Keratinocyte (primary cell): ENCODE measurements at regions not wholly inside any gene's neighbourhood (a gene's known extent, or its start where the extent isn't known, plus 50 kb on each side); places are given as distances from the start of the nearest gene placed in this dataset.

ENCODE experiments used
- DNase-seq: peaks from one replicate; pipeline ENCODE4 v3.0.0-alpha.2; 2011; ENCODE audit warnings: low read depth, missing footprints, low spot score
- FAIRE-seq: peaks from 2 replicates; lab custom pipeline; 2011; peaks lifted over from hg19 to GRCh38; lab: Jason Lieb, UNC
- H2AFZ ChIP-seq: 2 replicates; pipeline ENCODE4 v1.6.0; 2012; ENCODE audit warnings: low read length, control low read depth, inconsistent platforms; ENCODE audit not compliant: control insufficient read depth
- H3K27ac ChIP-seq: 2 replicates; pipeline ENCODE4 v1.5.1; 2011; ENCODE audit warnings: low read length; ENCODE audit not compliant: control insufficient read depth, insufficient read depth
- H3K27me3 ChIP-seq: 3 replicates; pipeline ENCODE4 v1.6.0; 2011; ENCODE audit warnings: low read length; ENCODE audit not compliant: control insufficient read depth, insufficient read depth; ENCODE audit errors: extremely low read depth
- H3K36me3 ChIP-seq, 2 experiments: 2 replicates in 1 of 2; 3 replicates in 1 of 2; pipeline ENCODE4 v1.5.1; 2011; ENCODE audit warnings: low read length in 2 of 2, mild to moderate bottlenecking in 1 of 2; ENCODE audit not compliant: control insufficient read depth in 2 of 2, insufficient read depth in 2 of 2; ENCODE audit errors: extremely low read depth in 1 of 2
- H3K4me1 ChIP-seq: 3 replicates; pipeline ENCODE4 v1.5.1; 2011; ENCODE audit warnings: low read length; ENCODE audit not compliant: control insufficient read depth, insufficient read depth; ENCODE audit errors: extremely low read depth
- H3K4me2 ChIP-seq: 3 replicates; pipeline ENCODE4 v1.6.0; 2011; ENCODE audit warnings: low read depth, low read length; ENCODE audit not compliant: control insufficient read depth, insufficient read depth; ENCODE audit errors: extremely low read depth
- H3K4me3 ChIP-seq, 3 experiments: fragments of 200-600 bp in 1 of 3; sonication (generic) in 1 of 3; 2 replicates in 2 of 3; 3 replicates in 1 of 3; pipeline ENCODE4 v1.5.1; 2011 to 2016; ENCODE audit warnings: low read length in 3 of 3, mild to moderate bottlenecking in 3 of 3, control low read depth in 2 of 3, inconsistent platforms in 1 of 3, low read depth in 1 of 3, mixed read lengths in 1 of 3, mixed run types in 1 of 3, moderate library complexity in 1 of 3; ENCODE audit not compliant: control insufficient read depth in 2 of 3, insufficient read depth in 2 of 3; ENCODE audit errors: extremely low read depth in 1 of 3
- H3K79me2 ChIP-seq: 2 replicates; pipeline ENCODE4 v1.6.0; 2012; ENCODE audit warnings: low read length; ENCODE audit not compliant: control insufficient read depth, insufficient read depth
- H3K9ac ChIP-seq: 3 replicates; pipeline ENCODE4 v1.6.0; 2011; ENCODE audit warnings: low read length; ENCODE audit not compliant: control insufficient read depth, insufficient read depth; ENCODE audit errors: extremely low read depth
- H3K9me1 ChIP-seq: 3 replicates; pipeline ENCODE4 v1.6.0; 2011; ENCODE audit warnings: low read length; ENCODE audit not compliant: control insufficient read depth, insufficient read depth; ENCODE audit errors: extremely low read depth
- H3K9me3 ChIP-seq: 2 replicates; pipeline ENCODE4 v1.5.1; 2012; ENCODE audit warnings: low read depth, low read length; ENCODE audit not compliant: control insufficient read depth
- H4K20me1 ChIP-seq: 3 replicates; pipeline ENCODE4 v1.6.0; 2011; ENCODE audit warnings: low read length; ENCODE audit not compliant: control insufficient read depth, insufficient read depth; ENCODE audit errors: extremely low read depth
- CTCF ChIP-seq, 3 experiments: IDR thresholded peaks in 1 of 3; conservative IDR thresholded peaks in 1 of 3; optimal IDR thresholded peaks in 1 of 3; 2 replicates in 2 of 3; 3 replicates in 1 of 3; pipeline versions ENCODE3 to v1.5.1; 2011; ENCODE audit warnings: low read length in 3 of 3, mild to moderate bottlenecking in 3 of 3, moderate library complexity in 2 of 3, control low read depth in 1 of 3, inconsistent platforms in 1 of 3; ENCODE audit not compliant: insufficient read depth in 2 of 3; ENCODE audit errors: extremely low read depth in 1 of 3
- EZH2 ChIP-seq: IDR thresholded peaks from one replicate; pipeline ENCODE4 v1.6.1; 2012; ENCODE audit warnings: inconsistent platforms, mild to moderate bottlenecking, low read length, moderate library complexity
- dilution Hi-C: fragments of 300-500 bp; cut with MboI; formaldehyde crosslinking; loops from one replicate; pipeline ENCODE4 v1.7.0; 2020; ENCODE audit warnings: low sequenced_read_pairs; ENCODE audit not compliant: extremely low pct_ligation_motif_present

DNA sequence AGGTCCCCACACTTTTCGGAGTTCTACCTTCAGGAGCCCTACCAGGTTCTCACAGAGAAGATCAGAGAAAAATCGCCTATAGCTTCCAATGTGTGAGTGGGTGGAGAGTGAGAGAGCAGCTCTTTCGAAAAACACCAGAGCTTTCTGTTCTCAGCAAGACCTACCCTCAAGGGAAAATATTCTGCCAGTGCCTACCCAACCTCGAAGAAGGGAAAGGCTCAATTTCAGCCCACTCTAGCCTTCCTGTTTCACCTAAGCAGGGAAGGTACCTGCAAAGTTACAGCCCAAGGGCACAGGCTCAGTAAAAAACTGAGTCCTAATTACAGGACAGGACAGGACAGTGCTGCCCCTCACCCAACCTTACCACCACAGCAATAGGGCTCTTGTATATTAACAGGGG lies 104.0 kb upstream of the WDR17 start:
- Histone ChIP-seq H3K27me3 (no peaks in the 10 kb centered on the region), H3K9me3 (no peaks in the 10 kb centered on the region), H3K4me3 (no peak overlapping the region), H3K9me1 (no peaks in the 10 kb centered on the region), H3K27ac (no peak overlapping the region), H3K36me3 (no peaks in the 10 kb centered on the region), H4K20me1 (no peaks in the 10 kb centered on the region), H3K9ac (no peak overlapping the region), H3K79me2 (no peaks in the 10 kb centered on the region), H3K4me2 (no peak overlapping the region), H3K4me1 (no peaks in the 10 kb centered on the region), H2AFZ (no peak overlapping the region)
- dilution Hi-C loops: no loop called here
- TF ChIP-seq CTCF (optimal IDR thresholded peaks at IDR 0.05 in 1 of 3, IDR thresholded peaks at IDR 0.05 in 1 of 3, conservative IDR thresholded peaks at IDR 0.05 in 1 of 3; ENCODE audit: extremely low read depth in 1 of 3, insufficient read depth in 2 of 3, low read length in 3 of 3) (no peak), EZH2 (no peak)
- FAIRE-seq (no peak), DNase-seq (no peak)

DNA sequence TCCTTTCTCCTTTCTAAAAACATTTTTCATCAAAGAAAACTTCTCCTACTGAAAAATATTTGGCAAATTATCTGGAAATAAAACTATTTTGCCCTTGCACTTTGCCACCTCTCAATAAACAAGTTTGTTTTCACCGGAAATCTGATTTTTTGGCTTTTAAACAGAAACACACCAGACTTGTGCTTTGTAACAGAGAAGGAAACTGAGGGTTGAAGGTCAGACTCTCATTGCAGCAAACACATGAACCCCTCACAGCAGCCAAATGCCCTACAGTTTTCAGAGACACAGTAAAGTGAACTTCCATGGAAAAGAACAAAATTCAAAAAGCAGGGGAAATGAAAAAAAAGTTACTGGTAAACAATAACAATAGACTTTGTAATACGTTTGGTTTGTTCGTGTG lies 95.6 kb upstream of the WDR17 start:
- no peak for FAIRE-seq
- Histone ChIP-seq H3K79me2 (no peaks in the 10 kb centered on the region), H3K4me3 (no peak overlapping the region), H3K9ac (no peak overlapping the region), H2AFZ (no peak overlapping the region), H3K27me3 (no peaks in the 10 kb centered on the region), H3K9me3 (no peaks in the 10 kb centered on the region), H3K27ac (no peak overlapping the region), H3K9me1 (no peaks in the 10 kb centered on the region), H3K4me1 (no peaks in the 10 kb centered on the region), H3K36me3 (no peaks in the 10 kb centered on the region), H4K20me1 (no peaks in the 10 kb centered on the region), H3K4me2 (no peak overlapping the region)
- dilution Hi-C loops: no loop called here
- TF ChIP-seq CTCF (optimal IDR thresholded peaks at IDR 0.05 in 1 of 3, IDR thresholded peaks at IDR 0.05 in 1 of 3, conservative IDR thresholded peaks at IDR 0.05 in 1 of 3; ENCODE audit: extremely low read depth in 1 of 3, insufficient read depth in 2 of 3, low read length in 3 of 3) (no peak), EZH2 (no peak)
- DNase-seq: no peak
